22Rv1 (cell line): ENCODE measurements at regions not wholly inside any gene's neighbourhood (a gene's known extent, or its start where the extent isn't known, plus 50 kb on each side); places are given as distances from the start of the nearest gene placed in this dataset.

Experiments used
- CTCF ChIP-seq: fragments of 450-650 bp; IDR thresholded peaks from 2 replicates; pipeline ENCODE4 v1.5.1; 2017; ENCODE audit warnings: mild to moderate bottlenecking
- ZFX ChIP-seq: fragments of 450-650 bp; IDR thresholded peaks from 2 replicates; pipeline ENCODE4 v1.6.1; 2017; ENCODE audit warnings: antibody characterized with exemption, borderline replicate concordance

DNA sequence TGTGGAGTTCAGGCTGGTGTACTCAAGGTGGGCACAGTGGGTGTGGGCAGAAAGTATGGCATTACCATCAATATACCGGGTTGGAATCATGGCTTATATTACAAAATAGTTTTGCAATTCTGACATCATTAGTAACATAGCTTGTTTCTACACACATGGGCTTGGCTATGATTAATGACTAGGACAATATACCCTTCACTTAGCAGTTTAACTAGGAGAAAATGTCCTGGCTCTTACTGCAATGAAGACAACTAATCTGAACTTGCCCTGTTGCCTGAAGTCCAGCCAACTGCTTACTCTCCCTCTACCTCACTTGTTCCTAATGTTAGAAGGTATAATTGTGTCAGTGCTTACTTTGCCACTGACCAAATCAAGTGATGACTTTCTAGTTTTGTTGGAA lies 612.5 kb downstream of the EFNA5 start:
- TF ChIP-seq CTCF (no peak), ZFX (no peak)
